ENCODE measurements at regions not wholly inside any gene's neighbourhood (a gene's known extent, or its start where the extent isn't known, plus 50 kb on each side); places are given as distances from the start of the nearest gene placed in this dataset.

DNA sequence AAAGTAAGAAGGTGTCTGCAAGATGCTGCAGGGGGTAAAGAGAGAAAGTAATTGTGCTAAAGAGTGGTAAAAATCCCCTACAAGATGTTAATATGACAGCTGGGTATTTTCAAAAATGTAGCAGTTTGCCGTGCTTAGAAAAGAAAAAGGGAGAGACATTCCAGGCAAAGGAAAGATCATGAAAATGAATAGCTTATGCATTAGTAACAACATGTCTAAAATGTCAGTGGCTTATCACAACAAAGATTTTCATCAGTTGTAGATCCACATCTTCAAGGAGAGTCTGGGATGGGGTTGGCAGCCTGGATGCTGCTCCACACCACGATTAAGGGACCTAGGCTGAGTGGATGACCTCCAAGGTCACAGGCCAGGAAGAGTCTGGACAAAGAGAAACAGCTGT, 920.9 kb downstream of the GRID1 start:
- TF ChIP-seq, protein P1, sequence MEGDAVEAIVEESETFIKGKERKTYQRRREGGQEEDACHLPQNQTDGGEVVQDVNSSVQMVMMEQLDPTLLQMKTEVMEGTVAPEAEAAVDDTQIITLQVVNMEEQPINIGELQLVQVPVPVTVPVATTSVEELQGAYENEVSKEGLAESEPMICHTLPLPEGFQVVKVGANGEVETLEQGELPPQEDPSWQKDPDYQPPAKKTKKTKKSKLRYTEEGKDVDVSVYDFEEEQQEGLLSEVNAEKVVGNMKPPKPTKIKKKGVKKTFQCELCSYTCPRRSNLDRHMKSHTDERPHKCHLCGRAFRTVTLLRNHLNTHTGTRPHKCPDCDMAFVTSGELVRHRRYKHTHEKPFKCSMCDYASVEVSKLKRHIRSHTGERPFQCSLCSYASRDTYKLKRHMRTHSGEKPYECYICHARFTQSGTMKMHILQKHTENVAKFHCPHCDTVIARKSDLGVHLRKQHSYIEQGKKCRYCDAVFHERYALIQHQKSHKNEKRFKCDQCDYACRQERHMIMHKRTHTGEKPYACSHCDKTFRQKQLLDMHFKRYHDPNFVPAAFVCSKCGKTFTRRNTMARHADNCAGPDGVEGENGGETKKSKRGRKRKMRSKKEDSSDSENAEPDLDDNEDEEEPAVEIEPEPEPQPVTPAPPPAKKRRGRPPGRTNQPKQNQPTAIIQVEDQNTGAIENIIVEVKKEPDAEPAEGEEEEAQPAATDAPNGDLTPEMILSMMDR (IDR thresholded peaks at IDR 0.05): no peak
- TF ChIP-seq POLR2AphosphoS5 (IDR thresholded peaks at IDR 0.05) (no peak), POLR2A (IDR thresholded peaks at IDR 0.05) (no peak), EP300 (IDR thresholded peaks at IDR 0.05) (no peak)
